ENCODE measurements at regions not wholly inside any gene's neighbourhood (a gene's known extent, or its start where the extent isn't known, plus 50 kb on each side); places are given as distances from the start of the nearest gene placed in this dataset.

GRCh38 chr2:134143568-134143967, 110.3 kb upstream of the MGAT5 start:
- no peak for TF ChIP-seq POLR2A (IDR thresholded peaks at IDR 0.05)
- TF ChIP-seq, protein P1, sequence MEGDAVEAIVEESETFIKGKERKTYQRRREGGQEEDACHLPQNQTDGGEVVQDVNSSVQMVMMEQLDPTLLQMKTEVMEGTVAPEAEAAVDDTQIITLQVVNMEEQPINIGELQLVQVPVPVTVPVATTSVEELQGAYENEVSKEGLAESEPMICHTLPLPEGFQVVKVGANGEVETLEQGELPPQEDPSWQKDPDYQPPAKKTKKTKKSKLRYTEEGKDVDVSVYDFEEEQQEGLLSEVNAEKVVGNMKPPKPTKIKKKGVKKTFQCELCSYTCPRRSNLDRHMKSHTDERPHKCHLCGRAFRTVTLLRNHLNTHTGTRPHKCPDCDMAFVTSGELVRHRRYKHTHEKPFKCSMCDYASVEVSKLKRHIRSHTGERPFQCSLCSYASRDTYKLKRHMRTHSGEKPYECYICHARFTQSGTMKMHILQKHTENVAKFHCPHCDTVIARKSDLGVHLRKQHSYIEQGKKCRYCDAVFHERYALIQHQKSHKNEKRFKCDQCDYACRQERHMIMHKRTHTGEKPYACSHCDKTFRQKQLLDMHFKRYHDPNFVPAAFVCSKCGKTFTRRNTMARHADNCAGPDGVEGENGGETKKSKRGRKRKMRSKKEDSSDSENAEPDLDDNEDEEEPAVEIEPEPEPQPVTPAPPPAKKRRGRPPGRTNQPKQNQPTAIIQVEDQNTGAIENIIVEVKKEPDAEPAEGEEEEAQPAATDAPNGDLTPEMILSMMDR (IDR thresholded peaks at IDR 0.05), result no peak
